GM19025 (cell line): ENCODE measurements at regions not wholly inside any gene's neighbourhood (a gene's known extent, or its start where the extent isn't known, plus 50 kb on each side); places are given as distances from the start of the nearest gene placed in this dataset.
"Not testable (repeated sequence)": the region's sequence is repeated elsewhere in the genome, so short reads cannot be mapped to it uniquely, and the experiment has no call there.

Source experiments
- ATAC-seq: cut with Tn5 transposase; IDR thresholded peaks from one replicate; pipeline ENCODE4 v1.9.1; 2021; ENCODE audit warnings: mild to moderate bottlenecking, low read depth, moderate library complexity; ENCODE audit not compliant: unreplicated experiment

- ATAC-seq = no peak
Observed at GRCh38 chr2:14082640-14083039, 549.9 kb upstream of the LRATD1 start.

- no peak for ATAC-seq
Observed at GRCh38 chr2:14094592-14094991, 537.9 kb upstream of the LRATD1 start.

GRCh38 chr2:14099101-14099500, 533.4 kb upstream of the LRATD1 start:
- ATAC-seq = not testable (repeated sequence)

GRCh38 chr2:14114275-14114674, 518.2 kb upstream of the LRATD1 start:
- ATAC-seq = no peak

GRCh38 chr2:14120376-14120775, 512.1 kb upstream of the LRATD1 start:
- no peak for ATAC-seq

GRCh38 chr2:14123436-14124103, 508.9 kb upstream of the LRATD1 start:
- no peak for ATAC-seq

GRCh38 chr2:14125624-14126293, 506.8 kb upstream of the LRATD1 start:
- no peak for ATAC-seq

GRCh38 chr2:14126846-14127245, 505.7 kb upstream of the LRATD1 start:
- ATAC-seq = no peak

- ATAC-seq = no peak
Observed at GRCh38 chr2:14127765-14128164, 504.8 kb upstream of the LRATD1 start.

- no peak for ATAC-seq
Observed at GRCh38 chr2:14132386-14132785, 500.1 kb upstream of the LRATD1 start.

GRCh38 chr2:14134771-14135170, 497.7 kb upstream of the LRATD1 start:
- ATAC-seq = no peak

- no peak for ATAC-seq
Observed at GRCh38 chr2:14136030-14136429, 496.5 kb upstream of the LRATD1 start.

- no peak for ATAC-seq
Observed at GRCh38 chr2:14137643-14138042, 494.9 kb upstream of the LRATD1 start.

- ATAC-seq = no peak
Observed at GRCh38 chr2:14140009-14140550, 492.4 kb upstream of the LRATD1 start.

- ATAC-seq = no peak
Observed at GRCh38 chr2:14143435-14143834, 489.1 kb upstream of the LRATD1 start.

- ATAC-seq = no peak
Observed at GRCh38 chr2:14148216-14148615, 484.3 kb upstream of the LRATD1 start.

- no peak for ATAC-seq
Observed at GRCh38 chr2:14157816-14158215, 474.7 kb upstream of the LRATD1 start.

- ATAC-seq = no peak
Observed at GRCh38 chr2:14180333-14180732, 452.2 kb upstream of the LRATD1 start.

GRCh38 chr2:14182227-14182946, 450.1 kb upstream of the LRATD1 start:
- ATAC-seq = no peak

- ATAC-seq = no peak
Observed at GRCh38 chr2:14185906-14186305, 446.6 kb upstream of the LRATD1 start.

GRCh38 chr2:14188446-14188845, 444.1 kb upstream of the LRATD1 start:
- ATAC-seq = no peak
